PFSK-1 (cell line): ENCODE measurements at regions not wholly inside any gene's neighbourhood (a gene's known extent, or its start where the extent isn't known, plus 50 kb on each side); places are given as distances from the start of the nearest gene placed in this dataset.

Experiments
- FOXP2 ChIP-seq: optimal IDR thresholded peaks from 2 replicates; pipeline ENCODE3; 2011; ENCODE audit warnings: borderline replicate concordance, control low read depth, inconsistent platforms; ENCODE audit not compliant: insufficient read depth; ENCODE audit errors: extremely low read length, extremely low read depth
- POLR2AphosphoS5 ChIP-seq: IDR thresholded peaks from 2 replicates; pipeline ENCODE4 v1.6.1; 2012; ENCODE audit warnings: low read depth, mild to moderate bottlenecking, control low read depth, low read length, moderate library complexity
- SIN3A ChIP-seq: IDR thresholded peaks from 2 replicates; pipeline ENCODE4 v1.6.1; 2012; ENCODE audit warnings: mild to moderate bottlenecking, low read length, moderate library complexity, borderline replicate concordance; ENCODE audit not compliant: insufficient read depth
- TAF1 ChIP-seq: IDR thresholded peaks from 2 replicates; pipeline ENCODE4 v1.6.1; 2012; ENCODE audit warnings: low read length, control low read depth, borderline replicate concordance; ENCODE audit not compliant: insufficient read depth
- TF ChIP-seq, protein P1 (sequence below), 2 experiments: IDR thresholded peaks; 2 replicates each; pipeline versions ENCODE4 v1.6.1 to v1.8.0; 2011 to 2012; ENCODE audit warnings: low read depth in 2 of 2, low read length in 2 of 2, control low read depth in 1 of 2, inconsistent platforms in 1 of 2, mild to moderate bottlenecking in 1 of 2, moderate library complexity in 1 of 2; ENCODE audit not compliant: insufficient read depth in 1 of 2

- TF ChIP-seq, protein P1, sequence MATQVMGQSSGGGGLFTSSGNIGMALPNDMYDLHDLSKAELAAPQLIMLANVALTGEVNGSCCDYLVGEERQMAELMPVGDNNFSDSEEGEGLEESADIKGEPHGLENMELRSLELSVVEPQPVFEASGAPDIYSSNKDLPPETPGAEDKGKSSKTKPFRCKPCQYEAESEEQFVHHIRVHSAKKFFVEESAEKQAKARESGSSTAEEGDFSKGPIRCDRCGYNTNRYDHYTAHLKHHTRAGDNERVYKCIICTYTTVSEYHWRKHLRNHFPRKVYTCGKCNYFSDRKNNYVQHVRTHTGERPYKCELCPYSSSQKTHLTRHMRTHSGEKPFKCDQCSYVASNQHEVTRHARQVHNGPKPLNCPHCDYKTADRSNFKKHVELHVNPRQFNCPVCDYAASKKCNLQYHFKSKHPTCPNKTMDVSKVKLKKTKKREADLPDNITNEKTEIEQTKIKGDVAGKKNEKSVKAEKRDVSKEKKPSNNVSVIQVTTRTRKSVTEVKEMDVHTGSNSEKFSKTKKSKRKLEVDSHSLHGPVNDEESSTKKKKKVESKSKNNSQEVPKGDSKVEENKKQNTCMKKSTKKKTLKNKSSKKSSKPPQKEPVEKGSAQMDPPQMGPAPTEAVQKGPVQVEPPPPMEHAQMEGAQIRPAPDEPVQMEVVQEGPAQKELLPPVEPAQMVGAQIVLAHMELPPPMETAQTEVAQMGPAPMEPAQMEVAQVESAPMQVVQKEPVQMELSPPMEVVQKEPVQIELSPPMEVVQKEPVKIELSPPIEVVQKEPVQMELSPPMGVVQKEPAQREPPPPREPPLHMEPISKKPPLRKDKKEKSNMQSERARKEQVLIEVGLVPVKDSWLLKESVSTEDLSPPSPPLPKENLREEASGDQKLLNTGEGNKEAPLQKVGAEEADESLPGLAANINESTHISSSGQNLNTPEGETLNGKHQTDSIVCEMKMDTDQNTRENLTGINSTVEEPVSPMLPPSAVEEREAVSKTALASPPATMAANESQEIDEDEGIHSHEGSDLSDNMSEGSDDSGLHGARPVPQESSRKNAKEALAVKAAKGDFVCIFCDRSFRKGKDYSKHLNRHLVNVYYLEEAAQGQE (IDR thresholded peaks at IDR 0.05; ENCODE audit: insufficient read depth in 1 of 2, low read depth in 2 of 2, low read length in 2 of 2): no peak
- no peak for TF ChIP-seq TAF1
- no peak for TF ChIP-seq POLR2AphosphoS5
- TF ChIP-seq SIN3A: no peak
- TF ChIP-seq FOXP2: no peak
These were observed 78.8 kb upstream of the VRK1 start for GRCh38 chr14:96718407-96718806.

GRCh38 chr14:96722736-96723135, 74.4 kb upstream of the VRK1 start:
- no peak for TF ChIP-seq POLR2AphosphoS5
- TF ChIP-seq, protein P1 (IDR thresholded peaks at IDR 0.05; ENCODE audit: insufficient read depth in 1 of 2, low read depth in 2 of 2, low read length in 2 of 2): no peak
- no peak for TF ChIP-seq SIN3A
- TF ChIP-seq TAF1: no peak
- no peak for TF ChIP-seq FOXP2

- TF ChIP-seq, protein P1 (IDR thresholded peaks at IDR 0.05; ENCODE audit: insufficient read depth in 1 of 2, low read depth in 2 of 2, low read length in 2 of 2): no peak
- no peak for TF ChIP-seq SIN3A
- no peak for TF ChIP-seq FOXP2
- TF ChIP-seq TAF1: no peak
- no peak for TF ChIP-seq POLR2AphosphoS5
These were observed 73.2 kb upstream of the VRK1 start for GRCh38 chr14:96723946-96724345.

DNA sequence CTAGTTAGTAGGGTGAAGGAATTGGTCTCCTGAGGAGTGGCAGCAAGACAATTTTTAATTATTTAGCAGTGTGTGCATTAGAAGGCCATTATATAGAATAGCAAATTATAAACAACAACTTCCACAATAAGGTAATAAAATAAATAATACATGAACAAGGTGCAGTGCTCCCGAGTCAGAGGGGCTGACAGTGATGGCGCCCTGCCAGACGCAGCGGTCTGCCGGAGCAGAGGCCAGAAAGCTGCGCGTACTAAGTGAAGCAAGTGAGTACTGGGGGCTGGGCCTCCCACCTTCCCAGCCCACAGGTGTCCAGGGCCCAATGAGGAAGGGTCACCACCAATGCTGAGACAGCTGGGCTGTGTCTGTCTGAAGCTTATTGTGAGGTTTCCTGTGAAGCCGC, 72.0 kb upstream of the VRK1 start:
- TF ChIP-seq, protein P1 (IDR thresholded peaks at IDR 0.05; ENCODE audit: insufficient read depth in 1 of 2, low read depth in 2 of 2, low read length in 2 of 2): no peak
- TF ChIP-seq SIN3A (no peak), FOXP2 (no peak), POLR2AphosphoS5 (no peak), TAF1 (no peak)

- TF ChIP-seq SIN3A (no peak), TAF1 (no peak)
These were observed 70.1 kb upstream of the VRK1 start for GRCh38 chr14:96727073-96727472.
